AG04450 (cell line): ENCODE measurements at regions not wholly inside any gene's neighbourhood (a gene's known extent, or its start where the extent isn't known, plus 50 kb on each side); places are given as distances from the start of the nearest gene placed in this dataset.
"Not testable (repeated sequence)": the region's sequence is repeated elsewhere in the genome, so short reads cannot be mapped to it uniquely, and the experiment has no call there.

Experiments
- CTCF ChIA-PET: fragments of 300-600, 350-600 bp; formaldehyde crosslinking; extraction: SDS; loops from one replicate; lab custom pipeline; 2022; ENCODE audit warnings: antibody characterized with exemption, inconsistent platforms; lab: Charles Lee
- POLR2A ChIA-PET: fragments of 350-600 bp; formaldehyde crosslinking; extraction: SDS; loops from one replicate; lab custom pipeline; 2021; ENCODE audit warnings: antibody characterized with exemption, inconsistent platforms; lab: Yijun Ruan, JAX
- DNase-seq: peaks from one replicate; pipeline ENCODE4 v3.0.0-alpha.2; 2011; ENCODE audit warnings: low read depth, low spot score
- H3K27ac ChIP-seq: one replicate; pipeline ENCODE4 v1.5.1; 2012; ENCODE audit warnings: low read depth, low read length, control low read depth
- H3K27me3 ChIP-seq: one replicate; pipeline ENCODE4 v1.6.0; 2012; ENCODE audit warnings: low read length; ENCODE audit not compliant: control insufficient read depth, insufficient read depth
- H3K4me3 ChIP-seq: 2 replicates; pipeline ENCODE4 v1.5.1; 2011; ENCODE audit warnings: mild to moderate bottlenecking, low read depth, low read length, control low read depth
- H3K9me3 ChIP-seq: 2 replicates; pipeline ENCODE4 v1.5.1; 2012; ENCODE audit warnings: low read length; ENCODE audit not compliant: control insufficient read depth, insufficient read depth
- CTCF ChIP-seq: IDR thresholded peaks from 2 replicates; pipeline ENCODE4 v1.5.1; 2011; ENCODE audit warnings: low read depth, low read length, control low read depth, inconsistent platforms

- no peak overlapping the region for H3K4me3 ChIP-seq
Measured at GRCh38 chr7:68833422-68833821, 764.9 kb upstream of the AUTS2 start.

GRCh38 chr7:68839014-68839413 lies 759.3 kb upstream of the AUTS2 start:
- TF ChIP-seq CTCF, result no peak
- ChIA-PET CTCF (no interaction called here), POLR2A (no interaction called here)
- no peak for DNase-seq
- H3K27ac ChIP-seq, result no peak overlapping the region
- no peaks in the 10 kb centered on the region for H3K27me3 ChIP-seq
- no peak overlapping the region for H3K4me3 ChIP-seq
- H3K9me3 ChIP-seq, result no peaks in the 10 kb centered on the region; the same call in 1 of the 2 replicates

More at GRCh38 chr7:68833422-68833821, 764.9 kb upstream of the AUTS2 start:
- POLR2A ChIA-PET, result no interaction called here
- CTCF ChIA-PET, result no interaction called here
- H3K27me3 ChIP-seq, result no peaks in the 10 kb centered on the region
- H3K27ac ChIP-seq, result no peak overlapping the region
- peaks cover 6% of the 10 kb centered on the region; the same call in 1 of the 2 replicates for H3K9me3 ChIP-seq
- no peak for TF ChIP-seq CTCF
- DNase-seq, result no peak

- Histone ChIP-seq H3K4me3 (no peak overlapping the region), H3K27ac (no peak overlapping the region), H3K27me3 (no peaks in the 10 kb centered on the region), H3K9me3 (peaks cover 15% of the 10 kb centered on the region)
- POLR2A ChIA-PET, result no interaction called here
- DNase-seq, result no peak
- CTCF ChIA-PET, result no interaction called here
- no peak for TF ChIP-seq CTCF
Measured at GRCh38 chr7:68840991-68841390, 757.3 kb upstream of the AUTS2 start.

- CTCF ChIA-PET, H3K4me3 ChIP-seq, H3K27ac ChIP-seq, H3K27me3 ChIP-seq, DNase-seq, POLR2A ChIA-PET: not testable (repeated sequence)
- H3K9me3 ChIP-seq, result peaks cover 15% of the 10 kb centered on the region
Measured at GRCh38 chr7:68843985-68844384, 754.3 kb upstream of the AUTS2 start.

- no peaks in the 10 kb centered on the region for H3K27me3 ChIP-seq
- POLR2A ChIA-PET, result no interaction called here
- no peak overlapping the region for H3K27ac ChIP-seq
- no peak overlapping the region for H3K4me3 ChIP-seq
- TF ChIP-seq CTCF, result no peak
- H3K9me3 ChIP-seq, result peaks cover 27% of the 10 kb centered on the region
- DNase-seq, result no peak
- CTCF ChIA-PET, result no interaction called here
Measured at GRCh38 chr7:68846811-68847325, 751.4 kb upstream of the AUTS2 start.
